A549 (cell line): ENCODE measurements at regions not wholly inside any gene's neighbourhood (a gene's known extent, or its start where the extent isn't known, plus 50 kb on each side); places are given as distances from the start of the nearest gene placed in this dataset.

ENCODE experiments used
- ATAC-seq, 2 experiments: fragments of 200-7000 bp in 1 of 2; fragments of >200 bp in 1 of 2; cut with Nextera tagmentation in 1 of 2; cut with Tn5 transposase in 1 of 2; 3 replicates each; pipeline versions ENCODE4 v1.8.0 to v1.9.1; 2018 to 2020; ENCODE audit warnings: mild to moderate bottlenecking in 1 of 2, moderate library complexity in 1 of 2
- CTCF ChIA-PET: fragments of 300-600 bp; sonication (Branson Sonifier 250); formaldehyde crosslinking; extraction: SDS; loops from one replicate; lab custom pipeline; 2021; ENCODE audit warnings: antibody characterized with exemption, inconsistent platforms; lab: Yijun Ruan, JAX
- POLR2A ChIA-PET: fragments of 350-600 bp; formaldehyde crosslinking; extraction: SDS; loops from one replicate; lab custom pipeline; 2021; ENCODE audit warnings: antibody characterized with exemption, inconsistent platforms; lab: Yijun Ruan, JAX
- DNase-seq, 2 experiments: peaks; one replicate each; pipeline versions ENCODE4 v3.0.0 to v3.0.0-alpha.2; 2011 to 2016; ENCODE audit warnings: low read depth in 1 of 2, low spot score in 1 of 2
- FAIRE-seq: peaks from 2 replicates; lab custom pipeline; 2011; peaks lifted over from hg19 to GRCh38; lab: Jason Lieb, UNC
- H3K27ac ChIP-seq, 2 experiments: fragments of >200 bp; sonication (Bioruptor Twin); formaldehyde crosslinking; 3 replicates each; pipeline ENCODE4 v1.5.1; 2016 to 2017
- H3K4me1 ChIP-seq: fragments of >200 bp; sonication (Bioruptor Twin); formaldehyde crosslinking; 3 replicates; pipeline ENCODE4 v1.6.1; 2016
- H3K4me2 ChIP-seq: fragments of >200 bp; sonication (Bioruptor Twin); formaldehyde crosslinking; 3 replicates; pipeline ENCODE4 v1.6.1; 2016
- H3K4me3 ChIP-seq: fragments of >200 bp; sonication (Bioruptor Twin); formaldehyde crosslinking; 3 replicates; pipeline ENCODE4 v1.5.1; 2016
- H3K9me3 ChIP-seq: fragments of >200 bp; sonication (Bioruptor Twin); formaldehyde crosslinking; 3 replicates; pipeline ENCODE4 v1.6.1; 2016
- BCL3 ChIP-seq: fragments of >200 bp; sonication (Bioruptor Twin); formaldehyde crosslinking; IDR thresholded peaks from 3 replicates; pipeline ENCODE4 v1.6.1; 2016
- CEBPB ChIP-seq, 2 experiments: fragments of >200 bp in 1 of 2; sonication (Bioruptor Twin) in 1 of 2; formaldehyde crosslinking in 1 of 2; IDR thresholded peaks; 2 replicates each; pipeline ENCODE4 v1.6.1; 2012 to 2016
- CHD2 ChIP-seq: fragments of 150-350 bp; IDR thresholded peaks from 2 replicates; pipeline ENCODE4 v1.6.1; 2014; ENCODE audit warnings: low read length; ENCODE audit not compliant: partially characterized antibody
- CTCF ChIP-seq: fragments of >200 bp; sonication (Bioruptor Twin); formaldehyde crosslinking; IDR thresholded peaks from 3 replicates; pipeline ENCODE4 v1.5.1; 2016
- EHF ChIP-seq: fragments of 250-450 bp; sonication (Bioruptor Pico); IDR thresholded peaks from 2 replicates; pipeline ENCODE4 v1.5.0; 2020; ENCODE audit warnings: mild to moderate bottlenecking
- FOSB ChIP-seq: fragments of 250-450 bp; sonication (Bioruptor Pico); IDR thresholded peaks from 2 replicates; pipeline ENCODE4 v1.5.0; 2020; ENCODE audit warnings: mild to moderate bottlenecking, moderate library complexity
- FOSL2 ChIP-seq, 2 experiments: fragments of 450-650 bp in 1 of 2; fragments of >200 bp in 1 of 2; sonication (Bioruptor Twin) in 1 of 2; formaldehyde crosslinking; IDR thresholded peaks; 2 replicates each; pipeline versions ENCODE4 v1.5.0 to v1.6.1; 2016 to 2020; ENCODE audit warnings: mild to moderate bottlenecking in 1 of 2, moderate library complexity in 1 of 2
- FOXS1 ChIP-seq: fragments of 250-450 bp; sonication (Bioruptor Pico); IDR thresholded peaks from 2 replicates; pipeline ENCODE4 v1.5.0; 2020; ENCODE audit warnings: mild to moderate bottlenecking, moderate library complexity
- HES2 ChIP-seq: fragments of >200 bp; sonication (Bioruptor Twin); formaldehyde crosslinking; IDR thresholded peaks from 2 replicates; pipeline ENCODE4 v1.6.1; 2016
- HOXA7 ChIP-seq: fragments of 250-450 bp; sonication (Bioruptor Pico); IDR thresholded peaks from 2 replicates; pipeline ENCODE4 v1.5.0; 2020; ENCODE audit warnings: mild to moderate bottlenecking, moderate library complexity
- HOXB13 ChIP-seq: fragments of 250-450 bp; sonication (Bioruptor Pico); IDR thresholded peaks from 2 replicates; pipeline ENCODE4 v1.5.0; 2020; ENCODE audit warnings: low read depth, mild to moderate bottlenecking, moderate library complexity
- HOXB5 ChIP-seq: fragments of 250-450 bp; sonication (Bioruptor Pico); IDR thresholded peaks from 2 replicates; pipeline ENCODE4 v1.5.0; 2020; ENCODE audit warnings: mild to moderate bottlenecking, moderate library complexity
- JUN ChIP-seq, 2 experiments: fragments of >200 bp; sonication (Bioruptor Twin); formaldehyde crosslinking; IDR thresholded peaks; 2 replicates in 1 of 2; 3 replicates in 1 of 2; pipeline ENCODE4 v1.6.1; 2016 to 2017
- KDM1A ChIP-seq: fragments of 200-600 bp; sonication (generic); IDR thresholded peaks from 2 replicates; pipeline ENCODE4 v1.6.1; 2016; ENCODE audit warnings: low read depth, mild to moderate bottlenecking
- MAFK ChIP-seq: fragments of 450-650 bp; IDR thresholded peaks from 2 replicates; pipeline ENCODE4 v1.6.1; 2014; ENCODE audit not compliant: partially characterized antibody
- MAX ChIP-seq: IDR thresholded peaks from 2 replicates; pipeline ENCODE4 v1.6.1; 2012
- NFE2L2 ChIP-seq: fragments of 150-350 bp; conservative IDR thresholded peaks from 2 replicates; pipeline ENCODE4 v1.6.1; 2014; ENCODE audit warnings: low read length
- NR3C1 ChIP-seq: fragments of >200 bp; sonication (Bioruptor Twin); formaldehyde crosslinking; IDR thresholded peaks from 3 replicates; pipeline ENCODE4 v1.6.1; 2017
- POLR2A ChIP-seq: IDR thresholded peaks from 2 replicates; pipeline ENCODE4 v1.6.1; 2012; ENCODE audit warnings: mild to moderate bottlenecking, low read length
- RCOR1 ChIP-seq: fragments of 150-350 bp; IDR thresholded peaks from 2 replicates; pipeline ENCODE4 v1.6.1; 2014; ENCODE audit warnings: antibody characterized with exemption, low read length, low read depth
- RFX5 ChIP-seq: fragments of 450-650 bp; IDR thresholded peaks from 2 replicates; pipeline ENCODE4 v1.7.1; 2014; ENCODE audit warnings: antibody characterized with exemption, mild to moderate bottlenecking, moderate library complexity
- SMC3 ChIP-seq: fragments of >200 bp; sonication (Bioruptor Twin); formaldehyde crosslinking; IDR thresholded peaks from 3 replicates; pipeline ENCODE4 v1.6.1; 2018; ENCODE audit warnings: inconsistent platforms
- SREBF2 ChIP-seq: fragments of 450-650 bp; IDR thresholded peaks from 2 replicates; pipeline ENCODE4 v1.6.1; 2014; ENCODE audit warnings: mild to moderate bottlenecking, moderate library complexity
- TFCP2L1 ChIP-seq: fragments of 250-450 bp; sonication (Bioruptor Pico); IDR thresholded peaks from 2 replicates; pipeline ENCODE4 v1.5.0; 2021; ENCODE audit warnings: mild to moderate bottlenecking
- ZC3H11A ChIP-seq: fragments of 450-650 bp; IDR thresholded peaks from 2 replicates; pipeline ENCODE4 v1.6.1; 2014; ENCODE audit warnings: antibody characterized with exemption, mild to moderate bottlenecking
- WGBS: methylation state at CpG from one replicate; pipeline ENCODE4 v1.1.6; 2017; ENCODE audit errors: missing lambda C conversion rate; 5-methylcytosine and 5-hydroxymethylcytosine counted together

- POLR2A ChIA-PET = no interaction called here
- no peak for TF ChIP-seq CTCF
- TF ChIP-seq HES2 = no peak
- no peak for TF ChIP-seq MAFK
- no peak for TF ChIP-seq SREBF2
- no peak for TF ChIP-seq MAX
- TF ChIP-seq RCOR1 = no peak
- no peak for TF ChIP-seq RFX5
- no peak for TF ChIP-seq FOXS1
- no peak for TF ChIP-seq HOXB5 (CRISPR knock-in tag)
- TF ChIP-seq FOSL2 (IDR thresholded peaks at IDR 0.05) = no peak
- no peak for TF ChIP-seq FOSL2 (CRISPR knock-in tag; IDR thresholded peaks at IDR 0.05)
- no peak for TF ChIP-seq NFE2L2
- TF ChIP-seq POLR2A = no peak
- TF ChIP-seq CHD2 = no peak
- Histone ChIP-seq H3K27ac (no peak overlapping the region), H3K4me3 (no peak overlapping the region), H3K4me2 (no peak overlapping the region), H3K4me1 (no peaks in the 10 kb centered on the region), H3K9me3 (peaks cover 8% of the 10 kb centered on the region; the same call in 1 of the 3 replicates)
- 46% methylated on average over 13 of the region's 13 CpGs for WGBS
- ATAC-seq (no peak), FAIRE-seq (no peak), DNase-seq (no peak)
- CTCF ChIA-PET = interaction anchor here (0.6 kb wide), 1 partner anchor 1110 kb away, joined by 3 read pairs; no protein-coding TSS in a partner anchor
These were observed 81.0 kb upstream of the TMEM18 start for GRCh38 chr2:758073-758820.

GRCh38 chr2:753123-753522 is 75.9 kb upstream of the TMEM18 start:
- ATAC-seq (no peak), FAIRE-seq (no peak), DNase-seq (no peak)
- Histone ChIP-seq H3K9me3 (peaks cover 8% of the 10 kb centered on the region; the same call in 1 of the 3 replicates), H3K4me2 (no peak overlapping the region), H3K4me3 (no peak overlapping the region), H3K27ac (no peak overlapping the region), H3K4me1 (no peaks in the 10 kb centered on the region)
- CTCF ChIA-PET = no interaction called here
- TF ChIP-seq KDM1A = no peak
- no peak for TF ChIP-seq EHF (CRISPR knock-in tag)
- TF ChIP-seq HOXB13 = no peak
- no peak for TF ChIP-seq CEBPB (IDR thresholded peaks at IDR 0.05)
- TF ChIP-seq RFX5 = no peak
- TF ChIP-seq TFCP2L1 (CRISPR knock-in tag) = no peak
- TF ChIP-seq SMC3 = no peak
- WGBS = 78% methylated on average over 7 of the region's 7 CpGs
- POLR2A ChIA-PET = no interaction called here

GRCh38 chr2:751474-751873 is 74.3 kb upstream of the TMEM18 start:
- CTCF ChIA-PET = no interaction called here
- peaks cover under 1% of the 10 kb centered on the region; the same call in 1 of the 3 replicates for H3K9me3 ChIP-seq
- TF ChIP-seq JUN (IDR thresholded peaks at IDR 0.05) (no peak), CHD2 (no peak), MAFK (no peak), ZC3H11A (no peak), POLR2A (no peak), NR3C1 (no peak), BCL3 (no peak), HOXA7 (no peak), NFE2L2 (no peak), FOSB (no peak)
- no peak overlapping the region for H3K27ac ChIP-seq
- 26% methylated on average over 10 of the region's 10 CpGs for WGBS
- no peaks in the 10 kb centered on the region for H3K4me1 ChIP-seq
- ATAC-seq (no peak), FAIRE-seq (no peak), DNase-seq (no peak)
- H3K4me3 ChIP-seq = no peak overlapping the region
- POLR2A ChIA-PET = no interaction called here
- H3K4me2 ChIP-seq = no peak overlapping the region
